ENCODE measurements at regions not wholly inside any gene's neighbourhood (a gene's known extent, or its start where the extent isn't known, plus 50 kb on each side); places are given as distances from the start of the nearest gene placed in this dataset.

- no peak for TF ChIP-seq REST (IDR thresholded peaks at IDR 0.05; ENCODE audit: borderline replicate concordance)
- no peak for TF ChIP-seq CTCF (IDR thresholded peaks at IDR 0.05; ENCODE audit: poor library complexity, severe bottlenecking)
- no peak for TF ChIP-seq RAD21 (conservative IDR thresholded peaks at IDR 0.05)
- TF ChIP-seq POLR2AphosphoS5 (IDR thresholded peaks at IDR 0.05) = no peak
- no peak for TF ChIP-seq EP300 (conservative IDR thresholded peaks at IDR 0.05; ENCODE audit: poor library complexity, severe bottlenecking)
- no peak for TF ChIP-seq TAF1 (IDR thresholded peaks at IDR 0.05; ENCODE audit: low read depth)
- no peak for TF ChIP-seq EZH2 (IDR thresholded peaks at IDR 0.05; ENCODE audit: borderline replicate concordance, insufficient read depth, low read length, poor library complexity, severe bottlenecking)
- no peak for TF ChIP-seq SMC3 (conservative IDR thresholded peaks at IDR 0.05; ENCODE audit: poor library complexity)
Measured at GRCh38 chr12:89789862-89790261, 81.2 kb upstream of the ATP2B1 start.

Measured in neural cell (in vitro differentiated cells).